ENCODE measurements at regions not wholly inside any gene's neighbourhood (a gene's known extent, or its start where the extent isn't known, plus 50 kb on each side); places are given as distances from the start of the nearest gene placed in this dataset.
A peak's percentile ranks its signal among the peaks of the same experiment; 100 is the strongest.
"Not testable (repeated sequence)": the region's sequence is repeated elsewhere in the genome, so short reads cannot be mapped to it uniquely, and the experiment has no call there.

- Mint-ChIP-seq H3K9me3 (ENCODE audit: low read depth, unreplicated experiment) (no peaks in the 10 kb centered on the region), H3K4me1 (ENCODE audit: low read depth, unreplicated experiment) (no peaks in the 10 kb centered on the region), H3K36me3 (ENCODE audit: insufficient read depth, unreplicated experiment) (no peaks in the 10 kb centered on the region), H3K27ac (ENCODE audit: unreplicated experiment) (no peak overlapping the region), H3K4me3 (ENCODE audit: low read depth, unreplicated experiment) (no peak overlapping the region), H3K27me3 (ENCODE audit: unreplicated experiment) (no peaks in the 10 kb centered on the region)
- no peak for DNase-seq
- intact Hi-C loops (cut with micrococcal nuclease; ENCODE audit: unreplicated experiment): loop anchor here (2.0 to 5.0 kb wide), 2 partner anchors 570 to 1710 kb away; partner anchors contain the start of gene TMTC2
- no TSS peak for BruUV-seq (replicated peaks)
- CTCF ChIA-PET: no interaction called here
- peak; percentile 22 for TF ChIP-seq CTCF (IDR thresholded peaks at IDR 0.05; ENCODE audit: unreplicated experiment)
Measured at GRCh38 chr12:84397263-84397662, 515.3 kb downstream of the SLC6A15 start.

GRCh38 chr12:84391176-84391575 is 521.4 kb downstream of the SLC6A15 start:
- H3K4me1 Mint-ChIP-seq (ENCODE audit: low read depth, unreplicated experiment); intact Hi-C loops (cut with micrococcal nuclease; ENCODE audit: unreplicated experiment); DNase-seq; H3K36me3 Mint-ChIP-seq (ENCODE audit: insufficient read depth, unreplicated experiment); H3K9me3 Mint-ChIP-seq (ENCODE audit: low read depth, unreplicated experiment); BruUV-seq (replicated peaks); H3K27me3 Mint-ChIP-seq (ENCODE audit: unreplicated experiment); CTCF ChIA-PET; H3K4me3 Mint-ChIP-seq (ENCODE audit: low read depth, unreplicated experiment); H3K27ac Mint-ChIP-seq (ENCODE audit: unreplicated experiment): not testable (repeated sequence)

GRCh38 chr12:84384384-84384783 is 528.2 kb downstream of the SLC6A15 start:
- Mint-ChIP-seq H3K4me1 (ENCODE audit: low read depth, unreplicated experiment) (no peaks in the 10 kb centered on the region), H3K27me3 (ENCODE audit: unreplicated experiment) (no peaks in the 10 kb centered on the region), H3K4me3 (ENCODE audit: low read depth, unreplicated experiment) (no peak overlapping the region), H3K27ac (ENCODE audit: unreplicated experiment) (no peak overlapping the region), H3K36me3 (ENCODE audit: insufficient read depth, unreplicated experiment) (no peaks in the 10 kb centered on the region), H3K9me3 (ENCODE audit: low read depth, unreplicated experiment) (peaks cover 5% of the 10 kb centered on the region)
- TF ChIP-seq CTCF (IDR thresholded peaks at IDR 0.05; ENCODE audit: unreplicated experiment): no peak
- CTCF ChIA-PET: no interaction called here
- intact Hi-C loops (cut with micrococcal nuclease; ENCODE audit: unreplicated experiment): no loop called here
- no TSS peak for BruUV-seq (replicated peaks)
- no peak for DNase-seq

GRCh38 chr12:84382486-84382885 is 530.1 kb downstream of the SLC6A15 start:
- H3K27ac Mint-ChIP-seq (ENCODE audit: unreplicated experiment); CTCF ChIA-PET; H3K36me3 Mint-ChIP-seq (ENCODE audit: insufficient read depth, unreplicated experiment); H3K9me3 Mint-ChIP-seq (ENCODE audit: low read depth, unreplicated experiment); DNase-seq; H3K27me3 Mint-ChIP-seq (ENCODE audit: unreplicated experiment); H3K4me1 Mint-ChIP-seq (ENCODE audit: low read depth, unreplicated experiment); H3K4me3 Mint-ChIP-seq (ENCODE audit: low read depth, unreplicated experiment); intact Hi-C loops (cut with micrococcal nuclease; ENCODE audit: unreplicated experiment); BruUV-seq (replicated peaks): not testable (repeated sequence)

GRCh38 chr12:84376320-84376719 is 536.3 kb downstream of the SLC6A15 start:
- Mint-ChIP-seq H3K27me3 (ENCODE audit: unreplicated experiment) (no peaks in the 10 kb centered on the region), H3K9me3 (ENCODE audit: low read depth, unreplicated experiment) (no peaks in the 10 kb centered on the region), H3K27ac (ENCODE audit: unreplicated experiment) (no peak overlapping the region), H3K36me3 (ENCODE audit: insufficient read depth, unreplicated experiment) (no peaks in the 10 kb centered on the region), H3K4me3 (ENCODE audit: low read depth, unreplicated experiment) (no peak overlapping the region), H3K4me1 (ENCODE audit: low read depth, unreplicated experiment) (no peaks in the 10 kb centered on the region)
- CTCF ChIA-PET: no interaction called here
- TF ChIP-seq CTCF (IDR thresholded peaks at IDR 0.05; ENCODE audit: unreplicated experiment): no peak
- no TSS peak for BruUV-seq (replicated peaks)
- intact Hi-C loops (cut with micrococcal nuclease; ENCODE audit: unreplicated experiment): no loop called here
- no peak for DNase-seq
